OCI-LY7 (cell line): ENCODE measurements at regions not wholly inside any gene's neighbourhood (a gene's known extent, or its start where the extent isn't known, plus 50 kb on each side); places are given as distances from the start of the nearest gene placed in this dataset.

Experiments
- EZH2phosphoT487 ChIP-seq: fragments of 200-600 bp; sonication (generic); IDR thresholded peaks from 2 replicates; pipeline ENCODE4 v1.6.1; 2018; ENCODE audit warnings: low read depth, borderline replicate concordance, mild to moderate bottlenecking, mixed run types, antibody characterized with exemption, low read length, moderate library complexity, mixed read lengths
- TF ChIP-seq, protein P1 (sequence below): fragments of 200-600 bp; sonication (generic); conservative IDR thresholded peaks from 2 replicates; pipeline ENCODE4 v1.5.1; 2014; ENCODE audit warnings: mild to moderate bottlenecking, antibody characterized with exemption, low read length, moderate library complexity, mixed read lengths

DNA sequence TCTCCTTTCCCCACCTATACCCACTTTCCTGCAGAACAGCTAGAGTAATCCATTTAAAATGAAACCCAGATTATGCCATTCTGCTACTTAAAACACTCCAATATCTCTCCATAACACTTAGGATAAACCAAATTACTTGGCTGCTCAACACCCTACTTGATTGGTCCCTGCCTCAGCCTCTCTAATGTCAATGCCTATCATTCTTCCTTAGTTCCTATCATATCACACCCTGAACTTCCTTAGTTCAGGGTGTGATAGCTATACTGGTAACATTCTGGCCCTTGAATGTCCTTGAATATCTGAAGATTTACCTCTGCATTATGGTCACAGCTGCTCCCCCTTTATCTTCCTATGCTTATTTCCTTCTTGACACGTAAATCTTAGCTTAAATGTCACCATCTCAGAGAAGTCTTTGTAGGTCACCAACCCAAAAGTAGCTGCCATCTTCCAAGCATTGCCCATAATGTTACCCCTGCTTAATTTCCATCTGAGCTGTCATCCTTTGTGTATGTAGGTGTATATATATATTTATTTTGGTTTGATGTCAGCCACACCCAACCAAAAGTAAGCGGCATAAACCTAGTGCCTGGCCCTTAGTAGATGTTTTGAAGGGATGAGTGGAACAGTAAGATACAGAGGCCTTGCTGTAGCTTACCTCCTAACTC, 379.8 kb downstream of the PTPRC start:
- TF ChIP-seq, protein P1, sequence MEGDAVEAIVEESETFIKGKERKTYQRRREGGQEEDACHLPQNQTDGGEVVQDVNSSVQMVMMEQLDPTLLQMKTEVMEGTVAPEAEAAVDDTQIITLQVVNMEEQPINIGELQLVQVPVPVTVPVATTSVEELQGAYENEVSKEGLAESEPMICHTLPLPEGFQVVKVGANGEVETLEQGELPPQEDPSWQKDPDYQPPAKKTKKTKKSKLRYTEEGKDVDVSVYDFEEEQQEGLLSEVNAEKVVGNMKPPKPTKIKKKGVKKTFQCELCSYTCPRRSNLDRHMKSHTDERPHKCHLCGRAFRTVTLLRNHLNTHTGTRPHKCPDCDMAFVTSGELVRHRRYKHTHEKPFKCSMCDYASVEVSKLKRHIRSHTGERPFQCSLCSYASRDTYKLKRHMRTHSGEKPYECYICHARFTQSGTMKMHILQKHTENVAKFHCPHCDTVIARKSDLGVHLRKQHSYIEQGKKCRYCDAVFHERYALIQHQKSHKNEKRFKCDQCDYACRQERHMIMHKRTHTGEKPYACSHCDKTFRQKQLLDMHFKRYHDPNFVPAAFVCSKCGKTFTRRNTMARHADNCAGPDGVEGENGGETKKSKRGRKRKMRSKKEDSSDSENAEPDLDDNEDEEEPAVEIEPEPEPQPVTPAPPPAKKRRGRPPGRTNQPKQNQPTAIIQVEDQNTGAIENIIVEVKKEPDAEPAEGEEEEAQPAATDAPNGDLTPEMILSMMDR: no peak
- no peak for TF ChIP-seq EZH2phosphoT487
